ENCODE measurements at regions not wholly inside any gene's neighbourhood (a gene's known extent, or its start where the extent isn't known, plus 50 kb on each side); places are given as distances from the start of the nearest gene placed in this dataset.

- Histone ChIP-seq H2BK120ac (replicated peaks; ENCODE audit: low read depth, low read length) (no peak overlapping the region), H2AFZ (ENCODE audit: low read length) (no peak overlapping the region), H3K4ac (replicated peaks; ENCODE audit: insufficient read length, low read depth, low read length) (no peak overlapping the region), H3K56ac (replicated peaks; ENCODE audit: insufficient read length, low read depth, low read length) (no peak overlapping the region), H3K27ac (ENCODE audit: low read depth, low read length) (no peak overlapping the region), H3K79me1 (ENCODE audit: low read depth, low read length) (no peaks in the 10 kb centered on the region), H2BK20ac (ENCODE audit: low read length) (no peak overlapping the region), H3K23me2 (ENCODE audit: low read depth, low read length) (no peaks in the 10 kb centered on the region), H2BK15ac (ENCODE audit: low read length) (no peak overlapping the region), H3K27me3 (replicated peaks in 1 of 4; ENCODE audit: control insufficient read depth in 3 of 4, extremely low read depth in 1 of 4, insufficient read depth in 3 of 4, low read length in 3 of 4) (no peaks in the 10 kb centered on the region), H3K4me2 (ENCODE audit: insufficient read depth in 1 of 2, low read depth in 2 of 2, low read length in 2 of 2) (no peak overlapping the region), H3K4me1 (replicated peaks in 1 of 4; ENCODE audit: control insufficient read depth in 3 of 4, insufficient read depth in 4 of 4, low read length in 3 of 4) (no peaks in the 10 kb centered on the region), H3K14ac (ENCODE audit: insufficient read length) (no peak overlapping the region), H3K9ac (replicated peaks in 1 of 4; ENCODE audit: extremely low read depth in 1 of 4, low read depth in 3 of 4, low read length in 3 of 4) (no peak overlapping the region), H3K4me3 (ENCODE audit: extremely low read depth in 1 of 4, insufficient read depth in 2 of 4, low read depth in 3 of 4, low read length in 4 of 4) (no peak overlapping the region), H4K5ac (ENCODE audit: insufficient read length, low read depth, low read length) (no peak overlapping the region), H3K9me3 (ENCODE audit: insufficient read depth in 2 of 2, low read depth in 1 of 2, low read length in 1 of 2) (no peaks in the 10 kb centered on the region), H2AK5ac (ENCODE audit: low read depth, low read length) (no peak overlapping the region), H3K36me3 (ENCODE audit: control insufficient read depth in 2 of 4, insufficient read depth in 4 of 4, low read length in 3 of 4) (no peaks in the 10 kb centered on the region), H2BK12ac (ENCODE audit: low read depth, low read length) (no peak overlapping the region), H3K18ac (ENCODE audit: extremely low read depth, low read length) (no peak overlapping the region), H3K79me2 (ENCODE audit: control insufficient read depth in 1 of 2, insufficient read depth in 2 of 2, low read length in 2 of 2) (no peaks in the 10 kb centered on the region), H3K23ac (ENCODE audit: insufficient read length) (no peak overlapping the region), H4K8ac (ENCODE audit: extremely low read depth, insufficient read depth, low read length) (no peak overlapping the region), H4K91ac (replicated peaks; ENCODE audit: insufficient read length, low read length) (no peak overlapping the region), H2BK5ac (ENCODE audit: low read depth, low read length) (no peak overlapping the region), H4K20me1 (replicated peaks in 1 of 2; ENCODE audit: control insufficient read depth in 1 of 2, insufficient read depth in 2 of 2, low read length in 2 of 2) (no peaks in the 10 kb centered on the region)
- 97% methylated on average over 2 of the region's 2 CpGs; no CpG with 5 or more reads in 1 of the 2 experiments for WGBS, 2 experiments (ENCODE audit: extremely low coverage in 1 of 2, insufficient coverage in 1 of 2, insufficient read length in 1 of 2, insufficient replicate concordance in 2 of 2, low coverage in 1 of 2, low lambda C conversion rate in 2 of 2, missing lambda C conversion rate in 1 of 2)
- ChIA-PET CTCF (ENCODE audit: partially characterized antibody) (no interaction called here), POLR2A (ENCODE audit: partially characterized antibody) (no interaction called here)
- TF ChIP-seq ATF3 (IDR thresholded peaks at IDR 0.05; ENCODE audit: insufficient read depth, low read depth, low read length) (no peak), HDAC6 (IDR thresholded peaks at IDR 0.05; ENCODE audit: low read depth, low read length) (no peak), MAFK (IDR thresholded peaks at IDR 0.05; ENCODE audit: low read depth, low read length) (no peak), SIN3A (conservative IDR thresholded peaks at IDR 0.05 in 1 of 2, IDR thresholded peaks at IDR 0.05 in 1 of 2; ENCODE audit: low read depth in 1 of 2, low read length in 2 of 2) (no peak), SRF (IDR thresholded peaks at IDR 0.05; ENCODE audit: low read depth, low read length) (no peak), SAP30 (IDR thresholded peaks at IDR 0.05; ENCODE audit: insufficient read depth, insufficient replicate concordance, low read length) (no peak)
- DNase-seq (ENCODE audit: low read depth in 1 of 2, low spot score in 2 of 2) (no peak), FAIRE-seq (no peak)
These were observed 301.3 kb upstream of the TCF21 start for GRCh38 chr6:133587546-133588160.

Data from H1 (cell line).